Adrenal gland (tissue), 9 donors: ENCODE measurements at regions not wholly inside any gene's neighbourhood (a gene's known extent, or its start where the extent isn't known, plus 50 kb on each side); places are given as distances from the start of the nearest gene placed in this dataset.

Source experiments
- DNase-seq, 7 donors: peaks; one replicate each; pipeline ENCODE4 v3.0.0-alpha.2; 2019 to 2020
- H3K27ac ChIP-seq, 5 donors: fragments of 200-600 bp; sonication (generic) in 4 of 5; 1 replicate in 3 of 5; 2 replicates in 2 of 5; pipeline versions ENCODE4 v1.5.1 to v1.8.0; 2016 to 2020; ENCODE audit warnings: mild to moderate bottlenecking in 1 of 5
- H3K27me3 ChIP-seq: fragments of 200-600 bp; 2 replicates; pipeline ENCODE4 v1.8.0; 2021
- H3K36me3 ChIP-seq, 2 donors: fragments of 200-600 bp; replicated peaks in 1 of 2; 1 replicate in 1 of 2; 2 replicates in 1 of 2; pipeline versions ENCODE4 v1.5.1 to v1.8.0; 2018 to 2022
- H3K4me1 ChIP-seq, 2 donors: fragments of 200-600 bp; replicated peaks in 1 of 2; 1 replicate in 1 of 2; 2 replicates in 1 of 2; pipeline versions ENCODE4 v1.5.1 to v1.8.0; 2018 to 2021
- H3K4me3 ChIP-seq, 4 donors: fragments of 200-600 bp; sonication (generic) in 3 of 4; one replicate each; pipeline ENCODE4 v1.5.1; 2016 to 2018
- H3K9me3 ChIP-seq, 3 donors: fragments of 200-600 bp; sonication (generic) in 1 of 3; replicated peaks in 1 of 3; 1 replicate in 2 of 3; 2 replicates in 1 of 3; pipeline versions ENCODE4 v1.5.1 to v1.8.0; 2016 to 2021
- CTCF ChIP-seq, 6 experiments: fragments of 450-650 bp in 4 of 6; fragments of 200-600 bp in 2 of 6; sonication (generic) in 1 of 6; IDR thresholded peaks; 1 replicate in 5 of 6; 2 replicates in 1 of 6; pipeline versions ENCODE4 v1.5.1 to v1.8.0; 2016 to 2021; ENCODE audit warnings: antibody characterized with exemption in 6 of 6, mild to moderate bottlenecking in 2 of 6, moderate library complexity in 1 of 6
- POLR2A ChIP-seq, 2 donors: fragments of 450-650 bp; IDR thresholded peaks; one replicate each; pipeline ENCODE4 v1.6.1; 2017; ENCODE audit warnings: antibody characterized with exemption in 2 of 2, mild to moderate bottlenecking in 2 of 2, moderate library complexity in 1 of 2
- WGBS, 4 donors: extraction: QIAGEN DNeasy Blood & Tissue Kit in 2 of 4; methylation state at CpG; one replicate each; pipeline versions ENCODE4 v1.1.5 to v1.1.7; 2013 to 2017; 5-methylcytosine and 5-hydroxymethylcytosine counted together
- intact Hi-C, 2 donors: fragments of 100-400 bp; cut with DNase I; formaldehyde crosslinking; loops; one replicate each; pipeline versions ENCODE4 v1.14.1 to v1.15.0; 2022 to 2023
- donor health status: healthy with polysubstance abuse.
- donor health status: Bipolar disorder and iron deficiency.
- donor health status: DM: yes; HTN: yes; CAD: no.
- donor health status: DM: no; HTN: no; CAD: no.
- donor health status: DM: no; HTN: no; CAD: no.

- H3K4me3 ChIP-seq = no peak overlapping the region
- no peak for TF ChIP-seq CTCF (IDR thresholded peaks at IDR 0.05)
- no peak for TF ChIP-seq POLR2A (IDR thresholded peaks at IDR 0.05)
- no peaks in the 10 kb centered on the region for H3K9me3 ChIP-seq
- intact Hi-C loops = no loop called here
- no peak overlapping the region for H3K27ac ChIP-seq
- WGBS, 4 donors = 74 to 89% (median 84%) methylated on average over 3 of the region's 3 CpGs
- no peaks in the 10 kb centered on the region for H3K27me3 ChIP-seq
- H3K4me1 ChIP-seq = no peaks in the 10 kb centered on the region
- H3K36me3 ChIP-seq = no peaks in the 10 kb centered on the region
- no peak for DNase-seq
These were observed 78.8 kb upstream of the RND3 start for GRCh38 chr2:150566289-150566688.

GRCh38 chr2:150561076-150561475, 73.6 kb upstream of the RND3 start:
- intact Hi-C loops = no loop called here
- no peak for DNase-seq
- no peak overlapping the region for H3K4me3 ChIP-seq
- no peak overlapping the region for H3K27ac ChIP-seq
- 82 to 86% (median 83%) methylated on average over 1 of the region's 1 CpG; no CpG with 5 or more reads in 1 of the 4 donors for whole genome bisulfite sequencing, 4 donors
- H3K4me1 ChIP-seq = no peaks in the 10 kb centered on the region
- H3K36me3 ChIP-seq = no peaks in the 10 kb centered on the region
- TF ChIP-seq POLR2A (IDR thresholded peaks at IDR 0.05) (no peak), CTCF (IDR thresholded peaks at IDR 0.05) (no peak)
- no peaks in the 10 kb centered on the region for H3K27me3 ChIP-seq
- H3K9me3 ChIP-seq = no peaks in the 10 kb centered on the region

- H3K27ac ChIP-seq = no peak overlapping the region
- no peak overlapping the region for H3K4me3 ChIP-seq
- no peaks in the 10 kb centered on the region for H3K36me3 ChIP-seq
- H3K4me1 ChIP-seq = no peaks in the 10 kb centered on the region
- DNase-seq = no peak
- no peaks in the 10 kb centered on the region for H3K9me3 ChIP-seq
- WGBS, 4 donors = 59 to 75% (median 65%) methylated on average over 2 of the region's 2 CpGs
- intact Hi-C loops = no loop called here
- TF ChIP-seq POLR2A (IDR thresholded peaks at IDR 0.05) (no peak), CTCF (IDR thresholded peaks at IDR 0.05) (no peak)
- H3K27me3 ChIP-seq = no peaks in the 10 kb centered on the region
These were observed 69.6 kb upstream of the RND3 start for GRCh38 chr2:150557020-150557600.

GRCh38 chr2:150555611-150556356, 68.3 kb upstream of the RND3 start:
- intact Hi-C loops = no loop called here
- H3K4me1 ChIP-seq = no peaks in the 10 kb centered on the region
- no peaks in the 10 kb centered on the region for H3K27me3 ChIP-seq
- no peaks in the 10 kb centered on the region for H3K9me3 ChIP-seq
- 77 to 88% (median 81%) methylated on average over 4 of the region's 4 CpGs for WGBS, 4 donors
- no peak for DNase-seq
- H3K4me3 ChIP-seq = no peak overlapping the region
- no peak overlapping the region for H3K27ac ChIP-seq
- no peaks in the 10 kb centered on the region for H3K36me3 ChIP-seq
- TF ChIP-seq POLR2A (IDR thresholded peaks at IDR 0.05) (no peak), CTCF (IDR thresholded peaks at IDR 0.05) (no peak)
